Thyroid gland (tissue), 4 donors: ENCODE measurements at regions not wholly inside any gene's neighbourhood (a gene's known extent, or its start where the extent isn't known, plus 50 kb on each side); places are given as distances from the start of the nearest gene placed in this dataset.

ENCODE experiments used
- DNase-seq, 2 donors: peaks; one replicate each; pipeline ENCODE4 v3.0.0-alpha.2; 2019
- H3K27ac ChIP-seq, 3 donors: fragments of 200-600 bp; sonication (generic); 1 replicate in 2 of 3; 2 replicates in 1 of 3; pipeline ENCODE4 v1.5.1; 2016 to 2019; ENCODE audit warnings: mild to moderate bottlenecking in 1 of 3, moderate library complexity in 1 of 3
- H3K27me3 ChIP-seq: fragments of 200-600 bp; sonication (generic); one replicate; pipeline ENCODE4 v1.5.1; 2019
- H3K36me3 ChIP-seq, 2 donors: fragments of 200-600 bp; sonication (generic); one replicate each; pipeline ENCODE4 v1.5.1; 2016 to 2019
- H3K4me1 ChIP-seq, 2 donors: fragments of 200-600 bp; sonication (generic); one replicate each; pipeline ENCODE4 v1.5.1; 2017 to 2019
- H3K4me3 ChIP-seq, 3 donors: fragments of 200-600 bp; sonication (generic); replicated peaks in 1 of 3; 1 replicate in 2 of 3; 2 replicates in 1 of 3; pipeline ENCODE4 v1.5.1; 2016; ENCODE audit warnings: mild to moderate bottlenecking in 1 of 3
- H3K9me3 ChIP-seq: fragments of 200-600 bp; sonication (generic); one replicate; pipeline ENCODE4 v1.5.1; 2017
- CTCF ChIP-seq, 6 experiments: fragments of 200-600 bp in 3 of 6; fragments of 450-650 bp in 3 of 6; sonication (generic) in 3 of 6; IDR thresholded peaks; one replicate each; pipeline ENCODE4 v1.5.1; 2016 to 2019; ENCODE audit warnings: antibody characterized with exemption in 6 of 6, mild to moderate bottlenecking in 2 of 6, inconsistent platforms in 1 of 6, moderate library complexity in 1 of 6
- POLR2A ChIP-seq, 2 donors: fragments of 450-650 bp; IDR thresholded peaks; one replicate each; pipeline ENCODE4 v1.6.1; 2017; ENCODE audit warnings: antibody characterized with exemption in 2 of 2, mild to moderate bottlenecking in 2 of 2, moderate library complexity in 1 of 2
- WGBS, 2 donors: methylation state at CpG; one replicate each; pipeline ENCODE4 v1.1.5; 2017; 5-methylcytosine and 5-hydroxymethylcytosine counted together
- intact Hi-C: fragments of 100-400 bp; cut with DNase I; formaldehyde crosslinking; loops from one replicate; pipeline ENCODE4 v1.15.1; 2023

GRCh38 chr9:7688626-7689025, 111.0 kb downstream of the DMAC1 start:
- Histone ChIP-seq H3K4me3 (no peak overlapping the region), H3K9me3 (no peaks in the 10 kb centered on the region), H3K36me3 (no peaks in the 10 kb centered on the region), H3K27me3 (no peaks in the 10 kb centered on the region), H3K27ac (no peak overlapping the region), H3K4me1 (no peaks in the 10 kb centered on the region)
- intact Hi-C loops, result no loop called here
- no peak for DNase-seq
- WGBS, 2 donors, result 36 to 47% methylated on average over 1 of the region's 1 CpG
- TF ChIP-seq CTCF (IDR thresholded peaks at IDR 0.05) (no peak), POLR2A (IDR thresholded peaks at IDR 0.05) (no peak)

- H3K4me3 ChIP-seq, result no peak overlapping the region
- no peaks in the 10 kb centered on the region for H3K36me3 ChIP-seq
- TF ChIP-seq POLR2A (IDR thresholded peaks at IDR 0.05), result no peak
- TF ChIP-seq CTCF (IDR thresholded peaks at IDR 0.05), result no peak
- no peak for DNase-seq
- H3K27me3 ChIP-seq, result no peaks in the 10 kb centered on the region
- no peaks in the 10 kb centered on the region for H3K9me3 ChIP-seq
- WGBS, 2 donors, result 68 to 70% methylated on average over 4 of the region's 4 CpGs
- no peak overlapping the region for H3K27ac ChIP-seq
- intact Hi-C loops, result no loop called here
- no peaks in the 10 kb centered on the region for H3K4me1 ChIP-seq
Observed at GRCh38 chr9:7676609-7677156, 122.9 kb downstream of the DMAC1 start.

- Histone ChIP-seq H3K36me3 (no peaks in the 10 kb centered on the region), H3K4me1 (no peaks in the 10 kb centered on the region), H3K27ac (no peak overlapping the region), H3K4me3 (no peak overlapping the region), H3K9me3 (no peaks in the 10 kb centered on the region), H3K27me3 (no peaks in the 10 kb centered on the region)
- intact Hi-C loops, result no loop called here
- no peak for TF ChIP-seq POLR2A (IDR thresholded peaks at IDR 0.05)
- no peak for TF ChIP-seq CTCF (IDR thresholded peaks at IDR 0.05)
- DNase-seq, result no peak
- 83 to 87% methylated on average over 2 of the region's 2 CpGs for WGBS, 2 donors
Observed at GRCh38 chr9:7671847-7672246, 127.7 kb downstream of the DMAC1 start.

- TF ChIP-seq POLR2A (IDR thresholded peaks at IDR 0.05) (no peak), CTCF (IDR thresholded peaks at IDR 0.05) (no peak)
- Histone ChIP-seq H3K4me1 (no peaks in the 10 kb centered on the region), H3K36me3 (no peaks in the 10 kb centered on the region), H3K27ac (no peak overlapping the region), H3K4me3 (no peak overlapping the region), H3K27me3 (no peaks in the 10 kb centered on the region), H3K9me3 (no peaks in the 10 kb centered on the region)
- intact Hi-C loops, result no loop called here
- no peak for DNase-seq
- 42% methylated on average over 1 of the region's 1 CpG for WGBS, 2 donors
Observed at GRCh38 chr9:7668541-7668940, 131.0 kb downstream of the DMAC1 start.

- 60 to 73% methylated on average over 3 of the region's 3 CpGs for WGBS, 2 donors
- Histone ChIP-seq H3K4me1 (no peaks in the 10 kb centered on the region), H3K9me3 (no peaks in the 10 kb centered on the region), H3K36me3 (no peaks in the 10 kb centered on the region), H3K4me3 (no peak overlapping the region), H3K27ac (no peak overlapping the region), H3K27me3 (no peaks in the 10 kb centered on the region)
- DNase-seq, result no peak
- intact Hi-C loops, result no loop called here
- TF ChIP-seq POLR2A (IDR thresholded peaks at IDR 0.05), result no peak
- TF ChIP-seq CTCF (IDR thresholded peaks at IDR 0.05), result no peak
Observed at GRCh38 chr9:7665874-7666273, 133.7 kb downstream of the DMAC1 start.
